H9 (cell line): ENCODE measurements at regions not wholly inside any gene's neighbourhood (a gene's known extent, or its start where the extent isn't known, plus 50 kb on each side); places are given as distances from the start of the nearest gene placed in this dataset.

ENCODE experiments used
- DNase-seq: peaks from one replicate; pipeline ENCODE4 v3.0.0-alpha.2; 2017
- H2AFZ ChIP-seq: one replicate; pipeline ENCODE4 v1.6.1; 2013; ENCODE audit warnings: mild to moderate bottlenecking, low read length, control low read depth, moderate library complexity
- H2AK5ac ChIP-seq: 2 replicates; pipeline ENCODE4 v1.6.1; 2013; ENCODE audit warnings: low read length, control low read depth, mixed read lengths; ENCODE audit not compliant: insufficient read length
- H2BK120ac ChIP-seq: one replicate; pipeline ENCODE4 v1.6.1; 2013; ENCODE audit warnings: low read depth, mild to moderate bottlenecking, low read length, control low read depth, inconsistent platforms; ENCODE audit not compliant: poor library complexity, severe bottlenecking
- H2BK12ac ChIP-seq: 2 replicates; pipeline ENCODE4 v1.6.1; 2013; ENCODE audit warnings: low read length, control low read depth, mixed read lengths, low read depth; ENCODE audit not compliant: insufficient read length
- H2BK15ac ChIP-seq: 2 replicates; pipeline ENCODE4 v1.6.1; 2013; ENCODE audit warnings: low read depth, low read length, control low read depth
- H2BK20ac ChIP-seq: one replicate; pipeline ENCODE4 v1.6.1; 2013; ENCODE audit warnings: low read depth, mild to moderate bottlenecking, low read length, control low read depth, inconsistent platforms; ENCODE audit not compliant: poor library complexity, severe bottlenecking
- H2BK5ac ChIP-seq: 2 replicates; pipeline ENCODE4 v1.6.1; 2013; ENCODE audit warnings: low read length, control low read depth, mixed read lengths; ENCODE audit not compliant: insufficient read length
- H3K14ac ChIP-seq: 2 replicates; pipeline ENCODE4 v1.6.1; 2013; ENCODE audit warnings: low read length, control low read depth; ENCODE audit not compliant: insufficient read depth
- H3K18ac ChIP-seq: 2 replicates; pipeline ENCODE4 v1.6.1; 2013; ENCODE audit warnings: low read depth, mild to moderate bottlenecking, mixed read lengths, low read length, control low read depth; ENCODE audit not compliant: insufficient read length
- H3K23ac ChIP-seq: 2 replicates; pipeline ENCODE4 v1.6.1; 2013; ENCODE audit warnings: low read length, control low read depth, mixed read lengths, low read depth; ENCODE audit not compliant: insufficient read length
- H3K23me2 ChIP-seq: 2 replicates; pipeline ENCODE4 v1.6.1; 2013; ENCODE audit warnings: low read depth, mild to moderate bottlenecking, mixed read lengths, low read length, control low read depth; ENCODE audit not compliant: insufficient read length, poor library complexity, severe bottlenecking
- H3K27ac ChIP-seq: 2 replicates; pipeline ENCODE4 v1.5.1; 2013; ENCODE audit warnings: low read length, control low read depth, mixed read lengths, low read depth; ENCODE audit not compliant: insufficient read length
- H3K27me3 ChIP-seq: 2 replicates; pipeline ENCODE4 v1.6.1; 2013; ENCODE audit warnings: low read length, control low read depth, inconsistent platforms; ENCODE audit not compliant: insufficient read depth
- H3K4ac ChIP-seq: 2 replicates; pipeline ENCODE4 v1.6.1; 2013; ENCODE audit warnings: low read depth, mild to moderate bottlenecking, control low read depth, inconsistent platforms, low read length, moderate library complexity
- H3K4me1 ChIP-seq: 2 replicates; pipeline ENCODE4 v1.6.1; 2013; ENCODE audit warnings: low read length, control low read depth, inconsistent platforms; ENCODE audit not compliant: insufficient read depth
- H3K4me2 ChIP-seq: 2 replicates; pipeline ENCODE4 v1.6.1; 2013; ENCODE audit warnings: low read length, control low read depth, mixed read lengths; ENCODE audit not compliant: insufficient read length, insufficient read depth
- H3K56ac ChIP-seq: 2 replicates; pipeline ENCODE4 v1.6.1; 2013; ENCODE audit warnings: low read depth, mild to moderate bottlenecking, mixed read lengths, low read length, control low read depth; ENCODE audit not compliant: insufficient read length
- H3K79me1 ChIP-seq: 2 replicates; pipeline ENCODE4 v1.6.1; 2013; ENCODE audit warnings: low read depth, mild to moderate bottlenecking, moderate library complexity, low read length, control low read depth, inconsistent platforms; ENCODE audit not compliant: insufficient read depth, poor library complexity, severe bottlenecking
- H3K79me2 ChIP-seq: 2 replicates; pipeline ENCODE4 v1.6.1; 2013; ENCODE audit warnings: low read length, control low read depth, inconsistent platforms; ENCODE audit not compliant: insufficient read depth
- H3K9ac ChIP-seq: 2 replicates; pipeline ENCODE4 v1.6.1; 2013; ENCODE audit warnings: low read length, control low read depth, mixed read lengths; ENCODE audit not compliant: insufficient read length; ENCODE audit errors: extremely low read depth
- H3K9me3 ChIP-seq: one replicate; pipeline ENCODE4 v1.6.1; 2013; ENCODE audit warnings: low read depth, low read length, inconsistent platforms; ENCODE audit not compliant: control insufficient read depth
- H3T11ph ChIP-seq: one replicate; pipeline ENCODE4 v1.6.1; 2013; ENCODE audit warnings: mild to moderate bottlenecking, low read length, control low read depth, inconsistent platforms
- H4K20me1 ChIP-seq: one replicate; pipeline ENCODE4 v1.6.1; 2013; ENCODE audit not compliant: control insufficient read depth, insufficient read length, insufficient read depth
- H4K5ac ChIP-seq: 2 replicates; pipeline ENCODE4 v1.6.1; 2013; ENCODE audit warnings: low read depth, mild to moderate bottlenecking, mixed read lengths, low read length, control low read depth; ENCODE audit not compliant: insufficient read length
- H4K8ac ChIP-seq: replicated peaks from 2 replicates; pipeline ENCODE4 v1.6.1; 2013; ENCODE audit warnings: low read length, control low read depth, mixed read lengths, low read depth; ENCODE audit not compliant: insufficient read length
- H4K91ac ChIP-seq: 2 replicates; pipeline ENCODE4 v1.6.1; 2013; ENCODE audit warnings: low read depth, mild to moderate bottlenecking, moderate library complexity, mixed read lengths, low read length, control low read depth; ENCODE audit not compliant: insufficient read length
- H3K27ac Mint-ChIP-seq, 3 experiments: 2 replicates in 2 of 3; 3 replicates in 1 of 3; pipeline ENCODE4 v1.8.0; 2020 to 2021; ENCODE audit warnings: mixed read lengths in 3 of 3, mild to moderate bottlenecking in 1 of 3, moderate library complexity in 1 of 3
- H3K27me3 Mint-ChIP-seq: 2 replicates; pipeline ENCODE4 v1.8.0; 2021; ENCODE audit warnings: low read depth, mild to moderate bottlenecking, moderate library complexity, mixed read lengths
- H3K36me3 Mint-ChIP-seq, 3 experiments: 2 replicates in 2 of 3; 3 replicates in 1 of 3; pipeline ENCODE4 v1.8.0; 2020 to 2021; ENCODE audit warnings: low read depth in 3 of 3, mixed read lengths in 3 of 3; ENCODE audit not compliant: insufficient read depth in 1 of 3
- H3K4me1 Mint-ChIP-seq, 2 experiments: 2 replicates each; pipeline ENCODE4 v1.8.0; 2020; ENCODE audit warnings: mixed read lengths in 2 of 2
- H3K4me3 Mint-ChIP-seq, 2 experiments: 2 replicates in 1 of 2; 3 replicates in 1 of 2; pipeline ENCODE4 v1.8.0; 2020 to 2021; ENCODE audit warnings: mild to moderate bottlenecking in 2 of 2, mixed read lengths in 2 of 2, moderate library complexity in 1 of 2
- H3K9me3 Mint-ChIP-seq, 2 experiments: 2 replicates in 1 of 2; 3 replicates in 1 of 2; pipeline ENCODE4 v1.8.0; 2020; ENCODE audit warnings: mild to moderate bottlenecking in 2 of 2, mixed read lengths in 2 of 2, moderate library complexity in 1 of 2
- CTCF ChIP-seq: fragments of 200-600 bp; sonication (generic); conservative IDR thresholded peaks from 3 replicates; pipeline ENCODE4 v1.8.0; 2021; ENCODE audit warnings: antibody characterized with exemption, mild to moderate bottlenecking
- WGBS: extraction: QIAGEN DNeasy Blood & Tissue Kit; methylation state at CpG from one replicate; pipeline ENCODE4 v1.1.7; 2013; ENCODE audit warnings: missing lambda C conversion rate, low lambda C conversion rate, mixed read lengths; ENCODE audit not compliant: insufficient read length; ENCODE audit errors: extremely low coverage; 5-methylcytosine and 5-hydroxymethylcytosine counted together

GRCh38 chr7:135857519-135858274 lies 109.1 kb upstream of the FAM180A start:
- Histone ChIP-seq H2AFZ (no peak overlapping the region), H3K4me2 (no peak overlapping the region)

More at GRCh38 chr7:135857519-135858274, 109.1 kb upstream of the FAM180A start:
- H2BK15ac ChIP-seq, result no peak overlapping the region
- H2BK12ac ChIP-seq, result no peak overlapping the region
- Mint-ChIP-seq H3K27me3 (no peaks in the 10 kb centered on the region; the same call in 1 of the 2 replicates), H3K4me3 (no peak overlapping the region), H3K36me3 (peaks cover 0 to 10% (median 6%) of the 10 kb centered on the region in 3 experiments; a peak in 4 of 7 replicates), H3K27ac (no peak overlapping the region), H3K9me3 (peaks cover 2 to 22% of the 10 kb centered on the region in 2 experiments; a peak in 4 of 5 replicates), H3K4me1 (peaks cover 7 to 9% of the 10 kb centered on the region in 2 experiments)
- H3K23ac ChIP-seq, result no peak overlapping the region
- H3K27me3 ChIP-seq, result no peaks in the 10 kb centered on the region
- no CpG with 5 or more reads among the region's 3 CpGs for WGBS
- H3K4me1 ChIP-seq, result peaks cover 4% of the 10 kb centered on the region; the same call in 1 of the 2 replicates
- H3K9me3 ChIP-seq, result no peaks in the 10 kb centered on the region
- H3K79me2 ChIP-seq, result no peaks in the 10 kb centered on the region
- H3K4ac ChIP-seq, result no peak overlapping the region
- no peak overlapping the region for H2BK120ac ChIP-seq
- no peak overlapping the region for H2BK20ac ChIP-seq
- no peak overlapping the region for H3K56ac ChIP-seq
- H3K27ac ChIP-seq, result no peak overlapping the region
- TF ChIP-seq CTCF, result no peak
- DNase-seq, result no peak
- no peak overlapping the region for H4K5ac ChIP-seq
- H2AK5ac ChIP-seq, result no peak overlapping the region
- no peaks in the 10 kb centered on the region for H3K79me1 ChIP-seq
- H3K9ac ChIP-seq, result no peak overlapping the region
- no peak overlapping the region for H4K91ac ChIP-seq
- no peaks in the 10 kb centered on the region for H4K20me1 ChIP-seq
- H3K23me2 ChIP-seq, result no peaks in the 10 kb centered on the region
- H2BK5ac ChIP-seq, result no peak overlapping the region
- H3K14ac ChIP-seq, result no peak overlapping the region
- no peak overlapping the region for H3K18ac ChIP-seq
- H4K8ac ChIP-seq, result no peak overlapping the region
- no peak overlapping the region for H3T11ph ChIP-seq
